ENCODE measurements at regions not wholly inside any gene's neighbourhood (a gene's known extent, or its start where the extent isn't known, plus 50 kb on each side); places are given as distances from the start of the nearest gene placed in this dataset.

- intact Hi-C loops (cut with DNase I), result no loop called here
- H3K27me3 ChIP-seq (ENCODE audit: control insufficient read depth, insufficient read depth, low read length), result no peaks in the 10 kb centered on the region
- TF ChIP-seq CTCF (IDR thresholded peaks at IDR 0.05; ENCODE audit: borderline replicate concordance, extremely low read depth, insufficient read depth), result no peak
- no peaks in the 10 kb centered on the region for H3K4me1 ChIP-seq (ENCODE audit: control insufficient read depth in 2 of 3, insufficient read depth in 2 of 3, low read depth in 1 of 3, low read length in 3 of 3)
- DNase-seq (peak in 2 of 5 donors; percentile 2 to 5), FAIRE-seq (no peak)
- no peaks in the 10 kb centered on the region for H3K9me3 ChIP-seq (ENCODE audit: control insufficient read depth in 2 of 3, insufficient read depth in 1 of 3, low read length in 3 of 3)
- H3K4me3 ChIP-seq (ENCODE audit: low read length in 3 of 3), result no peak overlapping the region
- H3K9ac ChIP-seq (ENCODE audit: low read length in 3 of 3), result no peak overlapping the region
- no peak overlapping the region for H3K27ac ChIP-seq (ENCODE audit: low read depth in 2 of 2, low read length in 2 of 2)
- H3K36me3 ChIP-seq (ENCODE audit: control insufficient read depth in 2 of 3, insufficient read depth in 3 of 3, low read length in 3 of 3), result no peaks in the 10 kb centered on the region
These were observed 152.6 kb upstream of the VSTM2B start for GRCh38 chr19:29372921-29373797.

DNA sequence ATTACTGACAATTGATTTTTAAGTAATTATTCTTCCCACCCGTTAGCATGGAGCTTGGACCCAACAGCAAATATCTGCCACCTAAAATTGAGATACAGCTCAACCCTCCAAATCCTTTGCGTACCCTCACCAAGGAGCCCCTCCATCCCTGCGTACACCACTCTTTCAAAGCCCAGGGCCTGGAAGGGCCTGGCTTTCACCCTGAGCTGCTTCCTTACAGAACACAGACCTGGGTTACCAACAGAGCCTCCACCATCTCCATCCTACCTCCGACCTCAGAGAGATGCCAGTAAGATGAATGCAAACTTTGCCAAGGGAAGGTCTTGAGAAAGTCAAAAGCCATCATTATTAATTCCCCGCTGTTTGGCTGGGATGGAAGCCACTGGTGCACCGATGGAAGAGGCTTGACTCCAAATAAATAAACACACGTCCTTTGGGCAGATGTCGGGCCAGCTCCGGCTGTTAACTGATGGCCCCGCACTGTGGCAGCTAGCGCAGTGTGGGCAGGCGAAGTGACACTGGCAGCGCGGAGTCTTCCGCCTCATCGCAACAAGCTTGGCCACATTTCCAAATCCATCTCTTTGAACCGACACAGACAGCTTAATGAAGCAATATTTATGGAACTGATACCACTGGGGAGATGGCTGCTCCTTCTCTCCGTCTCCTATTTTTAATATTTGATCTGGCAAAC, 150.2 kb upstream of the VSTM2B start:
- intact Hi-C loops (cut with DNase I), result no loop called here
- H3K36me3 ChIP-seq (ENCODE audit: control insufficient read depth in 2 of 3, insufficient read depth in 3 of 3, low read length in 3 of 3), result no peaks in the 10 kb centered on the region
- no peaks in the 10 kb centered on the region for H3K4me1 ChIP-seq (ENCODE audit: control insufficient read depth in 2 of 3, insufficient read depth in 2 of 3, low read depth in 1 of 3, low read length in 3 of 3)
- FAIRE-seq (no peak), DNase-seq (peak in 1 of 5 donors; percentile 6)
- no peak overlapping the region for H3K27ac ChIP-seq (ENCODE audit: low read depth in 2 of 2, low read length in 2 of 2)
- H3K9ac ChIP-seq (ENCODE audit: low read length in 3 of 3), result no peak overlapping the region
- TF ChIP-seq CTCF (IDR thresholded peaks at IDR 0.05; ENCODE audit: borderline replicate concordance, extremely low read depth, insufficient read depth), result no peak
- no peaks in the 10 kb centered on the region for H3K9me3 ChIP-seq (ENCODE audit: control insufficient read depth in 2 of 3, insufficient read depth in 1 of 3, low read length in 3 of 3)
- no peaks in the 10 kb centered on the region for H3K27me3 ChIP-seq (ENCODE audit: control insufficient read depth, insufficient read depth, low read length)
- no peak overlapping the region for H3K4me3 ChIP-seq (ENCODE audit: low read length in 3 of 3)

GRCh38 chr19:29376855-29377354, 148.9 kb upstream of the VSTM2B start:
- intact Hi-C loops (cut with DNase I), result no loop called here
- Histone ChIP-seq H3K27ac (ENCODE audit: low read depth in 2 of 2, low read length in 2 of 2) (no peak overlapping the region), H3K27me3 (ENCODE audit: control insufficient read depth, insufficient read depth, low read length) (no peaks in the 10 kb centered on the region), H3K9me3 (ENCODE audit: control insufficient read depth in 2 of 3, insufficient read depth in 1 of 3, low read length in 3 of 3) (no peaks in the 10 kb centered on the region), H3K9ac (ENCODE audit: low read length in 3 of 3) (no peak overlapping the region), H3K36me3 (ENCODE audit: control insufficient read depth in 2 of 3, insufficient read depth in 3 of 3, low read length in 3 of 3) (no peaks in the 10 kb centered on the region), H3K4me1 (ENCODE audit: control insufficient read depth in 2 of 3, insufficient read depth in 2 of 3, low read depth in 1 of 3, low read length in 3 of 3) (no peaks in the 10 kb centered on the region), H3K4me3 (ENCODE audit: low read length in 3 of 3) (no peak overlapping the region)
- DNase-seq (peak in 2 of 5 donors; percentile 6 to 8), FAIRE-seq (no peak)
- TF ChIP-seq CTCF (IDR thresholded peaks at IDR 0.05; ENCODE audit: borderline replicate concordance, extremely low read depth, insufficient read depth), result no peak
